Panc1 (cell line): ENCODE measurements at regions not wholly inside any gene's neighbourhood (a gene's known extent, or its start where the extent isn't known, plus 50 kb on each side); places are given as distances from the start of the nearest gene placed in this dataset.

Experiments used
- ATAC-seq: fragments of 200-7000 bp; cut with Tn5 transposase; 2 replicates; pipeline ENCODE4 v1.9.1; 2020; ENCODE audit warnings: mild to moderate bottlenecking, moderate library complexity
- BruUV-seq: library from RNA; stranded (reverse); fragments of 400-500 nt; replicated peaks from 2 replicates; lab custom pipeline; 2021; lab: Mats Ljungman, UMichigan
- CTCF ChIA-PET: fragments of 300-600 bp; sonication (Branson Sonifier 250); formaldehyde crosslinking; loops from one replicate; lab custom pipeline; 2022; ENCODE audit warnings: antibody characterized with exemption; lab: Charles Lee
- POLR2A ChIA-PET: fragments of 300-600 bp; sonication (Branson Sonifier 250); formaldehyde crosslinking; loops from one replicate; lab custom pipeline; 2022; ENCODE audit warnings: antibody characterized with exemption; lab: Charles Lee
- DNase-seq: peaks from one replicate; pipeline ENCODE4 v3.0.0-alpha.2; 2010; ENCODE audit warnings: low read depth, low spot score
- H3K27ac ChIP-seq: 2 replicates; pipeline ENCODE4 v1.5.1; 2011; ENCODE audit warnings: mild to moderate bottlenecking, low read length, inconsistent platforms
- H3K27me3 ChIP-seq: fragments of 200-500 bp; sonication (Bioruptor generic); 2 replicates; pipeline ENCODE4 v1.6.0; 2014; ENCODE audit warnings: low read length, inconsistent platforms; ENCODE audit not compliant: control insufficient read depth, insufficient read depth
- H3K36me3 ChIP-seq: fragments of 200-500 bp; sonication (Bioruptor generic); 2 replicates; pipeline ENCODE4 v1.5.1; 2014; ENCODE audit warnings: inconsistent platforms, mild to moderate bottlenecking, low read length, moderate library complexity; ENCODE audit not compliant: control insufficient read depth, insufficient read depth
- H3K4me1 ChIP-seq: 2 replicates; pipeline ENCODE4 v1.5.1; 2011; ENCODE audit warnings: inconsistent platforms, mild to moderate bottlenecking, low read length, moderate library complexity; ENCODE audit not compliant: control insufficient read depth, insufficient read depth
- H3K4me3 ChIP-seq, 2 experiments: 2 replicates each; pipeline ENCODE4 v1.5.1; 2011 to 2012; ENCODE audit warnings: low read depth in 2 of 2, low read length in 2 of 2, mild to moderate bottlenecking in 2 of 2, inconsistent platforms in 1 of 2, moderate library complexity in 1 of 2
- H3K9me3 ChIP-seq: fragments of 200-500 bp; sonication (Bioruptor generic); 2 replicates; pipeline ENCODE4 v1.5.1; 2014; ENCODE audit warnings: low read depth, mild to moderate bottlenecking, inconsistent platforms, low read length, moderate library complexity; ENCODE audit not compliant: control insufficient read depth, insufficient read depth
- POLR2AphosphoS5 ChIP-seq: IDR thresholded peaks from 2 replicates; pipeline ENCODE4 v1.6.1; 2012; ENCODE audit warnings: mild to moderate bottlenecking, low read depth, low read length, moderate library complexity
- SIN3A ChIP-seq: IDR thresholded peaks from 2 replicates; pipeline ENCODE4 v1.6.1; 2012; ENCODE audit warnings: low read depth, mild to moderate bottlenecking, low read length, moderate library complexity, borderline replicate concordance; ENCODE audit not compliant: insufficient read depth
- TCF7L2 ChIP-seq: IDR thresholded peaks from 2 replicates; pipeline ENCODE4 v1.6.1; 2011; ENCODE audit warnings: mild to moderate bottlenecking, low read depth, low read length, inconsistent platforms
- in situ Hi-C: cut with HindIII; loops from 2 replicates; pipeline ENCODE4 v1.10.0; 2016; ENCODE audit warnings: low sequenced_read_pairs, low pct_unique_long_range_greater_than_20kb
- intact Hi-C: fragments of 100-400 bp; cut with micrococcal nuclease; formaldehyde crosslinking; loops from one replicate; pipeline ENCODE4 v1.10.0; 2022; ENCODE audit not compliant: unreplicated experiment
- TF ChIP-seq, protein P1 (sequence below), 2 experiments: IDR thresholded peaks; 2 replicates each; pipeline ENCODE4 v1.6.1; 2011 to 2012; ENCODE audit warnings: low read depth in 2 of 2, control low read depth in 1 of 2, low read length in 1 of 2, mild to moderate bottlenecking in 1 of 2, moderate library complexity in 1 of 2; ENCODE audit not compliant: insufficient read depth in 1 of 2
- TF ChIP-seq, protein P2 (sequence below): fragments of 450-650 bp; IDR thresholded peaks from 2 replicates; pipeline ENCODE4 v1.5.1; 2017; ENCODE audit warnings: mild to moderate bottlenecking

DNA sequence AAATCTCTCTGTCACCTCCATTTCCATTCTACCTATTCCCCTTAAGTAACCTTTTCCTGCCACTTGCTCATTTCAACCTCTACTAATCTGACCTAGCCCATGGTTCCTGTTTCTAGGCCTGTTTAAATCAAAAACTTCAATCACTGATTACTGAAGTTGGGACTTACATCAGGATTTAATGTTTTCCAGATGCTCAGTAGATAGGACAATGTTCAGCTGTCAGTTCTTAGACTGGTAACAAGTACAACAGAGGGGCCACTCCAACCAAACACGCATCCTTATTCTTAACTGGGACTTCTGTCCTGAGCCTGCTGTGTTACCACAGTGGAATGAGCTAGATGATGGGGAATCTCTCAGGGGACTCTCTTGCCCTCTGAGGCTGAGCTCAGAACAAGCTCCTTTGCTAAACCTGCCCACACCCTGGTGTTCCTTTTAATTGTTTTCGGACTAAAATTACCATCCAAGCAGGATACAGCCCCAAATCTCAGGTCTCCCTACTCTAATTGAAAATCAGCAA lies 974.6 kb downstream of the TTLL7 start:
- Histone ChIP-seq H3K4me3 (no peak overlapping the region), H3K4me1 (no peaks in the 10 kb centered on the region), H3K36me3 (no peaks in the 10 kb centered on the region), H3K9me3 (no peaks in the 10 kb centered on the region; the same call in 1 of the 2 replicates), H3K27me3 (no peaks in the 10 kb centered on the region), H3K27ac (no peak overlapping the region)
- TF ChIP-seq POLR2AphosphoS5 = no peak
- in situ Hi-C loops = no loop called here
- CTCF ChIA-PET = no interaction called here
- no peak for ATAC-seq
- POLR2A ChIA-PET = no interaction called here
- intact Hi-C loops = no loop called here
- no TSS peak for BruUV-seq
- DNase-seq = no peak

DNA sequence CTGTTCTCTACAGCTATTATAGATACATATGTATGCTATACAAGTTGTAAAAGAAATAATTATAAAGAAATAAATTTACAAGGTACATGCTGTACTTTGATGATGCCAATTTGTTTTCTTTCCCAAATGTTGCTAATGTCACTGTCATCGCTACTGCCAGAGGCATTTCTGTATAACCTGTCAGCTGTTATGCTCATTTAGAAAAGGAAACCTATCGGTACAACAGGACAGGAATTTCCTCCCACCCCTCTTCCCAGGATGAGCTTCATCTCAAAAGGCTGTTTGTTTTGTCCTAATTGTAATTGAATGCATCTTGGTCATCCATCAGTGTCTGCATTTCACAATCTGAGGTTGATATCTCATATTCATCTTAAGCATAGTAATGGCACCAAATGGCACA lies 975.7 kb downstream of the TTLL7 start:
- no TSS peak for BruUV-seq
- TF ChIP-seq, protein P1, sequence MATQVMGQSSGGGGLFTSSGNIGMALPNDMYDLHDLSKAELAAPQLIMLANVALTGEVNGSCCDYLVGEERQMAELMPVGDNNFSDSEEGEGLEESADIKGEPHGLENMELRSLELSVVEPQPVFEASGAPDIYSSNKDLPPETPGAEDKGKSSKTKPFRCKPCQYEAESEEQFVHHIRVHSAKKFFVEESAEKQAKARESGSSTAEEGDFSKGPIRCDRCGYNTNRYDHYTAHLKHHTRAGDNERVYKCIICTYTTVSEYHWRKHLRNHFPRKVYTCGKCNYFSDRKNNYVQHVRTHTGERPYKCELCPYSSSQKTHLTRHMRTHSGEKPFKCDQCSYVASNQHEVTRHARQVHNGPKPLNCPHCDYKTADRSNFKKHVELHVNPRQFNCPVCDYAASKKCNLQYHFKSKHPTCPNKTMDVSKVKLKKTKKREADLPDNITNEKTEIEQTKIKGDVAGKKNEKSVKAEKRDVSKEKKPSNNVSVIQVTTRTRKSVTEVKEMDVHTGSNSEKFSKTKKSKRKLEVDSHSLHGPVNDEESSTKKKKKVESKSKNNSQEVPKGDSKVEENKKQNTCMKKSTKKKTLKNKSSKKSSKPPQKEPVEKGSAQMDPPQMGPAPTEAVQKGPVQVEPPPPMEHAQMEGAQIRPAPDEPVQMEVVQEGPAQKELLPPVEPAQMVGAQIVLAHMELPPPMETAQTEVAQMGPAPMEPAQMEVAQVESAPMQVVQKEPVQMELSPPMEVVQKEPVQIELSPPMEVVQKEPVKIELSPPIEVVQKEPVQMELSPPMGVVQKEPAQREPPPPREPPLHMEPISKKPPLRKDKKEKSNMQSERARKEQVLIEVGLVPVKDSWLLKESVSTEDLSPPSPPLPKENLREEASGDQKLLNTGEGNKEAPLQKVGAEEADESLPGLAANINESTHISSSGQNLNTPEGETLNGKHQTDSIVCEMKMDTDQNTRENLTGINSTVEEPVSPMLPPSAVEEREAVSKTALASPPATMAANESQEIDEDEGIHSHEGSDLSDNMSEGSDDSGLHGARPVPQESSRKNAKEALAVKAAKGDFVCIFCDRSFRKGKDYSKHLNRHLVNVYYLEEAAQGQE (IDR thresholded peaks at IDR 0.05; ENCODE audit: insufficient read depth in 1 of 2, low read depth in 2 of 2, low read length in 1 of 2) = no peak
- TF ChIP-seq SIN3A = no peak
- no peak for TF ChIP-seq TCF7L2
- Histone ChIP-seq H3K9me3 (no peaks in the 10 kb centered on the region; the same call in 1 of the 2 replicates), H3K27me3 (no peaks in the 10 kb centered on the region), H3K36me3 (no peaks in the 10 kb centered on the region), H3K27ac (no peak overlapping the region), H3K4me3 (no peak overlapping the region), H3K4me1 (no peaks in the 10 kb centered on the region)
- in situ Hi-C loops = no loop called here
- no peak for DNase-seq
- POLR2A ChIA-PET = no interaction called here
- CTCF ChIA-PET = no interaction called here
- intact Hi-C loops = no loop called here
- ATAC-seq = no peak

DNA sequence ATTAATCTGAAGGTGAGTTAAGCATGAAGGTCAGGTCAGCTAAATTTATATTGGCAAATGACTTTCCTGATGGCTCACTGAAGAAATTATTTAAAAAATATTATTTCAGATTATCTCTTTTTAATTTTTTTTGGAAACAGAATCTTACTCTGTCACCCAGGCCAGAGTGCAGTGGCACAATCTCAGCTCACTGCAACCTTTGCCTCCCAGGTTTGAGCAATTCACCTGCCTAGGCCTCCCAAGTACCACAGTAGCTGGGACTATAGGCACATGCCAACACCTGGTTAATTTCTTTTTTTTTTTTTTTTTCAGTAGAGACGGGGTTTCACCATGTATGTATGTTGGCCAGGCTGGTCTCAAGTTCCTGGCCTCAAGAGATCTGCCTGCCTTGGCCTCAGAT lies 976.7 kb downstream of the TTLL7 start:
- H3K9me3 ChIP-seq = no peaks in the 10 kb centered on the region; the same call in 1 of the 2 replicates
- H3K4me1 ChIP-seq = no peaks in the 10 kb centered on the region
- no peaks in the 10 kb centered on the region for H3K27me3 ChIP-seq
- ChIA-PET POLR2A (no interaction called here), CTCF (no interaction called here)
- ATAC-seq = no peak
- TF ChIP-seq POLR2AphosphoS5 (no peak), TCF7L2 (no peak), SIN3A (no peak)
- TF ChIP-seq, protein P2, sequence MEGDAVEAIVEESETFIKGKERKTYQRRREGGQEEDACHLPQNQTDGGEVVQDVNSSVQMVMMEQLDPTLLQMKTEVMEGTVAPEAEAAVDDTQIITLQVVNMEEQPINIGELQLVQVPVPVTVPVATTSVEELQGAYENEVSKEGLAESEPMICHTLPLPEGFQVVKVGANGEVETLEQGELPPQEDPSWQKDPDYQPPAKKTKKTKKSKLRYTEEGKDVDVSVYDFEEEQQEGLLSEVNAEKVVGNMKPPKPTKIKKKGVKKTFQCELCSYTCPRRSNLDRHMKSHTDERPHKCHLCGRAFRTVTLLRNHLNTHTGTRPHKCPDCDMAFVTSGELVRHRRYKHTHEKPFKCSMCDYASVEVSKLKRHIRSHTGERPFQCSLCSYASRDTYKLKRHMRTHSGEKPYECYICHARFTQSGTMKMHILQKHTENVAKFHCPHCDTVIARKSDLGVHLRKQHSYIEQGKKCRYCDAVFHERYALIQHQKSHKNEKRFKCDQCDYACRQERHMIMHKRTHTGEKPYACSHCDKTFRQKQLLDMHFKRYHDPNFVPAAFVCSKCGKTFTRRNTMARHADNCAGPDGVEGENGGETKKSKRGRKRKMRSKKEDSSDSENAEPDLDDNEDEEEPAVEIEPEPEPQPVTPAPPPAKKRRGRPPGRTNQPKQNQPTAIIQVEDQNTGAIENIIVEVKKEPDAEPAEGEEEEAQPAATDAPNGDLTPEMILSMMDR = no peak
- TF ChIP-seq, protein P1 (IDR thresholded peaks at IDR 0.05; ENCODE audit: insufficient read depth in 1 of 2, low read depth in 2 of 2, low read length in 1 of 2) = no peak
- intact Hi-C loops = no loop called here
- no TSS peak for BruUV-seq
- no peaks in the 10 kb centered on the region for H3K36me3 ChIP-seq
- no peak overlapping the region for H3K4me3 ChIP-seq
- no peak for DNase-seq
- in situ Hi-C loops = no loop called here
- no peak overlapping the region for H3K27ac ChIP-seq
